NB4 (cell line): ENCODE measurements at regions not wholly inside any gene's neighbourhood (a gene's known extent, or its start where the extent isn't known, plus 50 kb on each side); places are given as distances from the start of the nearest gene placed in this dataset.
"Not testable (repeated sequence)": the region's sequence is repeated elsewhere in the genome, so short reads cannot be mapped to it uniquely, and the experiment has no call there.

Source experiments
- DNase-seq: peaks from one replicate; pipeline ENCODE4 v3.0.0; 2010; ENCODE audit warnings: low read depth
- H3K4me3 ChIP-seq: one replicate; pipeline ENCODE4 v1.5.1; 2011; ENCODE audit warnings: mild to moderate bottlenecking, low read depth, low read length, moderate library complexity
- MAX ChIP-seq: IDR thresholded peaks from 2 replicates; pipeline ENCODE4 v1.6.1; 2011; ENCODE audit warnings: low read depth, low read length
- MYC ChIP-seq: IDR thresholded peaks from 2 replicates; pipeline ENCODE4 v1.6.1; 2011; ENCODE audit warnings: low read depth, low read length
- POLR2A ChIP-seq: IDR thresholded peaks from 2 replicates; pipeline ENCODE4 v1.6.1; 2011; ENCODE audit warnings: mild to moderate bottlenecking; ENCODE audit not compliant: insufficient read length; ENCODE audit errors: extremely low read depth
- TF ChIP-seq, protein P1 (sequence below): IDR thresholded peaks from one replicate; pipeline ENCODE4 v1.5.1; 2012; ENCODE audit warnings: low read depth, low read length

DNA sequence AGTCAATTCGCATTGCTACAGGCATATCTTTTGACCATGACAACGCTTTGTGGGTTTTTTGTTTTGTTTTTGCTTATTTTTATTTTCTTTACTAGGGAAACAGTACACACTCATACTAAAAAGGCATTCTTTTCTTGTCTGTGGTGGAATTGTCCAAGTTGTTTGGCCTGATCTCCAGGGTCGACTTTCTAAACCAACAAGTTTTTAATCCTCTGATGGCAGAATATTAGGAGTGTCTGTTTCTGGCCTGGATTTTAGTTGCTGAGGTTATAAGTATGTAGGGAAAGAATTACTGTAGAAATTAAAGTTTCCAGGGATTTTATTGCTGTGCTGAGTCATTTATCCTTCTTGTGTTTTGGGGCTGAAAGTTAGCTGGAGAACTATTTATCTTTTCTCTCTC, 218.5 kb downstream of the TAF11L14 start:
- H3K4me3 ChIP-seq, result no peak overlapping the region
- no peak for DNase-seq
- TF ChIP-seq MAX (no peak), POLR2A (no peak), MYC (no peak)
- TF ChIP-seq, protein P1, sequence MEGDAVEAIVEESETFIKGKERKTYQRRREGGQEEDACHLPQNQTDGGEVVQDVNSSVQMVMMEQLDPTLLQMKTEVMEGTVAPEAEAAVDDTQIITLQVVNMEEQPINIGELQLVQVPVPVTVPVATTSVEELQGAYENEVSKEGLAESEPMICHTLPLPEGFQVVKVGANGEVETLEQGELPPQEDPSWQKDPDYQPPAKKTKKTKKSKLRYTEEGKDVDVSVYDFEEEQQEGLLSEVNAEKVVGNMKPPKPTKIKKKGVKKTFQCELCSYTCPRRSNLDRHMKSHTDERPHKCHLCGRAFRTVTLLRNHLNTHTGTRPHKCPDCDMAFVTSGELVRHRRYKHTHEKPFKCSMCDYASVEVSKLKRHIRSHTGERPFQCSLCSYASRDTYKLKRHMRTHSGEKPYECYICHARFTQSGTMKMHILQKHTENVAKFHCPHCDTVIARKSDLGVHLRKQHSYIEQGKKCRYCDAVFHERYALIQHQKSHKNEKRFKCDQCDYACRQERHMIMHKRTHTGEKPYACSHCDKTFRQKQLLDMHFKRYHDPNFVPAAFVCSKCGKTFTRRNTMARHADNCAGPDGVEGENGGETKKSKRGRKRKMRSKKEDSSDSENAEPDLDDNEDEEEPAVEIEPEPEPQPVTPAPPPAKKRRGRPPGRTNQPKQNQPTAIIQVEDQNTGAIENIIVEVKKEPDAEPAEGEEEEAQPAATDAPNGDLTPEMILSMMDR, result no peak

- TF ChIP-seq MYC (no peak), POLR2A (no peak), MAX (no peak)
- TF ChIP-seq, protein P1, result no peak
- H3K4me3 ChIP-seq, result no peak overlapping the region
- no peak for DNase-seq
These were observed 220.6 kb downstream of the TAF11L14 start for GRCh38 chr5:17854901-17855300.

- DNase-seq, result no peak
- TF ChIP-seq MYC, result no peak
- no peak for TF ChIP-seq POLR2A
- TF ChIP-seq, protein P1, result no peak
- no peak for TF ChIP-seq MAX
- H3K4me3 ChIP-seq, result no peak overlapping the region
These were observed 226.5 kb downstream of the TAF11L14 start for GRCh38 chr5:17860660-17861315.

DNA sequence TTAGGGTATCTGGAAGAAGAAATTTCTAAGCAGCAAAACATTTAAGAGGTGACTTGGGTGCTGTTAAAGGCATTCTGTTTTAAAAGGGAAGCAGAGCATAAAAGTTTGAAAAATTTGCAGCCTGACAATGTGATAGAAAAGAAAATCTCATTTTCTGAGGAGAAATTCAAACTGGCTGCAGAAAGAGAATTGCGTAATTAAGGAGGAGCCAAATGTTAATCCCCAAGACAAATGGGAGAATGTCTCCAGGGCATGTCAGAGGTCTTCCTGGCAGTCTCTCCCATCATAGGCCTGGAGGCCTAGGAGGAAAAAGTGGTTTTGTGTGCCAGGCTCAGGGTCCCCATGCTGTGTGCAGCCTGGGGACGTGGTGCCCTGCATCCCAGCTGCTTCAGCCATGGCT, 230.6 kb downstream of the TAF11L14 start:
- DNase-seq, H3K4me3 ChIP-seq: not testable (repeated sequence)

DNA sequence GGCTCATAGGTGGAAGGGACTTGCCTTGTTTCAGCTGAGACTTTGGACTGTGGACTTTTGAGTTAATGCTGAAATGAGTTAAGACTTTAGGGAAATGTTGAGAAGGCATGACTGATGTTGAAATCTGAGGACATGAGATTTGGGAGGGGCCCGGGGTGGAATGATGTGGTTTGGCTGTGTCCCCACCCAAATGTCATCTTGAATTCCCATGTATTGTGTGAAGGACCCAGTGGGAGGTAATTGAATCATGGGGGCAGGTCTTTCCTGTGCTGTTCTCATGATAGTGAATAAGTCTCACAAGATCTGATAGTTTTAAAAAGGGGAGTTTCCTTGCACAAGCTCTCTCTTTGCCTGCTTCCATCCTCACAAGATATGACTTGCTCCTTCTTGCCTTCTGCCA, 231.7 kb downstream of the TAF11L14 start:
- not testable (repeated sequence) for H3K4me3 ChIP-seq, DNase-seq

GRCh38 chr5:17872204-17872603, 237.9 kb downstream of the TAF11L14 start:
- DNase-seq, result no peak
- TF ChIP-seq MYC, result no peak
- TF ChIP-seq POLR2A, result no peak
- no peak for TF ChIP-seq MAX
- TF ChIP-seq, protein P1, result no peak
- H3K4me3 ChIP-seq, result no peak overlapping the region

- TF ChIP-seq, protein P1, result no peak
- TF ChIP-seq MYC (no peak), MAX (no peak)
- no peak for DNase-seq
- H3K4me3 ChIP-seq, result no peak overlapping the region
These were observed 244.3 kb downstream of the TAF11L14 start for GRCh38 chr5:17878541-17878940.
